Right atrium auricular region (tissue), 2 donors: ENCODE measurements at regions not wholly inside any gene's neighbourhood (a gene's known extent, or its start where the extent isn't known, plus 50 kb on each side); places are given as distances from the start of the nearest gene placed in this dataset.

Experiments used
- DNase-seq: peaks from one replicate; pipeline ENCODE4 v3.0.0-alpha.2; 2019; ENCODE audit warnings: low spot score
- H3K27ac ChIP-seq, 2 donors: fragments of 200-600 bp; sonication (generic); 1 replicate in 1 of 2; 2 replicates in 1 of 2; pipeline ENCODE4 v1.5.1; 2016 to 2019
- H3K27me3 ChIP-seq, 2 donors: fragments of 200-600 bp; sonication (generic); one replicate each; pipeline versions ENCODE4 v1.5.1 to v1.6.0; 2017 to 2019
- H3K36me3 ChIP-seq: fragments of 200-600 bp; sonication (generic); one replicate; pipeline ENCODE4 v1.5.1; 2016
- H3K4me1 ChIP-seq, 2 donors: fragments of 200-600 bp; sonication (generic); one replicate each; pipeline versions ENCODE4 v1.5.1 to v1.6.0; 2017 to 2019
- H3K4me3 ChIP-seq, 2 donors: fragments of 200-600 bp; sonication (generic); 1 replicate in 1 of 2; 2 replicates in 1 of 2; pipeline ENCODE4 v1.5.1; 2017 to 2019; ENCODE audit warnings: mild to moderate bottlenecking in 1 of 2, moderate library complexity in 1 of 2
- H3K9me3 ChIP-seq, 2 donors: fragments of 200-600 bp; sonication (generic); one replicate each; pipeline ENCODE4 v1.5.1; 2019
- CTCF ChIP-seq, 2 donors: fragments of 200-600 bp; sonication (generic); IDR thresholded peaks; one replicate each; pipeline ENCODE4 v1.5.1; 2019; ENCODE audit warnings: antibody characterized with exemption in 2 of 2

GRCh38 chr17:6325051-6325450, 109.9 kb downstream of the AIPL1 start:
- no peak for DNase-seq
- Histone ChIP-seq H3K36me3 (no peaks in the 10 kb centered on the region), H3K4me3 (no peak overlapping the region), H3K4me1 (no peaks in the 10 kb centered on the region), H3K27ac (no peak overlapping the region), H3K9me3 (no peaks in the 10 kb centered on the region), H3K27me3 (no peaks in the 10 kb centered on the region)
- TF ChIP-seq CTCF (IDR thresholded peaks at IDR 0.05): no peak

GRCh38 chr17:6323626-6324356, 111.1 kb downstream of the AIPL1 start:
- DNase-seq: no peak
- no peak overlapping the region for H3K4me3 ChIP-seq
- no peak for TF ChIP-seq CTCF (IDR thresholded peaks at IDR 0.05)
- no peaks in the 10 kb centered on the region for H3K4me1 ChIP-seq
- H3K36me3 ChIP-seq: no peaks in the 10 kb centered on the region
- H3K27me3 ChIP-seq: no peaks in the 10 kb centered on the region
- H3K9me3 ChIP-seq: no peaks in the 10 kb centered on the region
- H3K27ac ChIP-seq: no peak overlapping the region

GRCh38 chr17:6322316-6322715, 112.6 kb downstream of the AIPL1 start:
- no peak for TF ChIP-seq CTCF (IDR thresholded peaks at IDR 0.05)
- H3K27ac ChIP-seq: no peak overlapping the region
- H3K36me3 ChIP-seq: no peaks in the 10 kb centered on the region
- no peaks in the 10 kb centered on the region for H3K27me3 ChIP-seq
- no peak for DNase-seq
- no peak overlapping the region for H3K4me3 ChIP-seq
- H3K9me3 ChIP-seq: no peaks in the 10 kb centered on the region
- no peaks in the 10 kb centered on the region for H3K4me1 ChIP-seq

GRCh38 chr17:6314311-6314710, 120.6 kb downstream of the AIPL1 start:
- no peaks in the 10 kb centered on the region for H3K27me3 ChIP-seq
- no peak overlapping the region for H3K27ac ChIP-seq
- H3K9me3 ChIP-seq: no peaks in the 10 kb centered on the region
- H3K36me3 ChIP-seq: no peaks in the 10 kb centered on the region
- H3K4me3 ChIP-seq: no peak overlapping the region
- TF ChIP-seq CTCF (IDR thresholded peaks at IDR 0.05): no peak
- H3K4me1 ChIP-seq: no peaks in the 10 kb centered on the region
- DNase-seq: no peak

- no peaks in the 10 kb centered on the region for H3K4me1 ChIP-seq
- DNase-seq: no peak
- H3K4me3 ChIP-seq: no peak overlapping the region
- H3K36me3 ChIP-seq: no peaks in the 10 kb centered on the region
- TF ChIP-seq CTCF (IDR thresholded peaks at IDR 0.05): no peak
- H3K27ac ChIP-seq: no peak overlapping the region
- H3K9me3 ChIP-seq: no peaks in the 10 kb centered on the region
- no peaks in the 10 kb centered on the region for H3K27me3 ChIP-seq
Observed at GRCh38 chr17:6313835-6314234, 121.1 kb downstream of the AIPL1 start.

- Histone ChIP-seq H3K27ac (no peak overlapping the region), H3K4me3 (no peak overlapping the region), H3K36me3 (no peaks in the 10 kb centered on the region), H3K4me1 (no peaks in the 10 kb centered on the region), H3K27me3 (no peaks in the 10 kb centered on the region), H3K9me3 (no peaks in the 10 kb centered on the region)
- no peak for TF ChIP-seq CTCF (IDR thresholded peaks at IDR 0.05)
- DNase-seq: no peak
Observed at GRCh38 chr17:6306820-6307219, 128.1 kb downstream of the AIPL1 start.
